ENCODE measurements at regions not wholly inside any gene's neighbourhood (a gene's known extent, or its start where the extent isn't known, plus 50 kb on each side); places are given as distances from the start of the nearest gene placed in this dataset.

- TF ChIP-seq POLR2A (IDR thresholded peaks at IDR 0.05) (no peak), CTCF (IDR thresholded peaks at IDR 0.05) (no peak)
Measured at GRCh38 chr3:177946497-177946896, 589.7 kb upstream of the KCNMB2 start.
